Loucy (cell line): ENCODE measurements at regions not wholly inside any gene's neighbourhood (a gene's known extent, or its start where the extent isn't known, plus 50 kb on each side); places are given as distances from the start of the nearest gene placed in this dataset.

Experiments used
- CTCF ChIP-seq: fragments of 200-600 bp; sonication (generic); conservative IDR thresholded peaks from 2 replicates; pipeline ENCODE4 v1.5.1; 2014; ENCODE audit warnings: mild to moderate bottlenecking, antibody characterized with exemption, low read length
- EZH2phosphoT487 ChIP-seq: fragments of 200-600 bp; IDR thresholded peaks from 2 replicates; pipeline ENCODE4 v1.6.1; 2018; ENCODE audit warnings: antibody characterized with exemption, mild to moderate bottlenecking, moderate library complexity, borderline replicate concordance

- TF ChIP-seq CTCF: no peak
- TF ChIP-seq EZH2phosphoT487: no peak
Measured at GRCh38 chr16:86355951-86356350, 154.4 kb upstream of the FOXF1 start.
